ENCODE measurements at regions not wholly inside any gene's neighbourhood (a gene's known extent, or its start where the extent isn't known, plus 50 kb on each side); places are given as distances from the start of the nearest gene placed in this dataset.

- TF ChIP-seq, protein P1, sequence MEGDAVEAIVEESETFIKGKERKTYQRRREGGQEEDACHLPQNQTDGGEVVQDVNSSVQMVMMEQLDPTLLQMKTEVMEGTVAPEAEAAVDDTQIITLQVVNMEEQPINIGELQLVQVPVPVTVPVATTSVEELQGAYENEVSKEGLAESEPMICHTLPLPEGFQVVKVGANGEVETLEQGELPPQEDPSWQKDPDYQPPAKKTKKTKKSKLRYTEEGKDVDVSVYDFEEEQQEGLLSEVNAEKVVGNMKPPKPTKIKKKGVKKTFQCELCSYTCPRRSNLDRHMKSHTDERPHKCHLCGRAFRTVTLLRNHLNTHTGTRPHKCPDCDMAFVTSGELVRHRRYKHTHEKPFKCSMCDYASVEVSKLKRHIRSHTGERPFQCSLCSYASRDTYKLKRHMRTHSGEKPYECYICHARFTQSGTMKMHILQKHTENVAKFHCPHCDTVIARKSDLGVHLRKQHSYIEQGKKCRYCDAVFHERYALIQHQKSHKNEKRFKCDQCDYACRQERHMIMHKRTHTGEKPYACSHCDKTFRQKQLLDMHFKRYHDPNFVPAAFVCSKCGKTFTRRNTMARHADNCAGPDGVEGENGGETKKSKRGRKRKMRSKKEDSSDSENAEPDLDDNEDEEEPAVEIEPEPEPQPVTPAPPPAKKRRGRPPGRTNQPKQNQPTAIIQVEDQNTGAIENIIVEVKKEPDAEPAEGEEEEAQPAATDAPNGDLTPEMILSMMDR (IDR thresholded peaks at IDR 0.05; ENCODE audit: low read depth, low read length, missing input control), result no peak
- TF ChIP-seq TAF1 (conservative IDR thresholded peaks at IDR 0.05) (no peak), REST (IDR thresholded peaks at IDR 0.05) (no peak), ZBTB33 (IDR thresholded peaks at IDR 0.05) (no peak), RAD21 (IDR thresholded peaks at IDR 0.05) (no peak), FOXA1 (IDR thresholded peaks at IDR 0.05) (no peak), RXRA (IDR thresholded peaks at IDR 0.05) (no peak), GABPA (IDR thresholded peaks at IDR 0.05 in 1 of 2, conservative IDR thresholded peaks at IDR 0.05 in 1 of 2) (no peak), SP1 (IDR thresholded peaks at IDR 0.05) (no peak), YY1 (IDR thresholded peaks at IDR 0.05) (no peak)
- TF ChIP-seq, protein P2, sequence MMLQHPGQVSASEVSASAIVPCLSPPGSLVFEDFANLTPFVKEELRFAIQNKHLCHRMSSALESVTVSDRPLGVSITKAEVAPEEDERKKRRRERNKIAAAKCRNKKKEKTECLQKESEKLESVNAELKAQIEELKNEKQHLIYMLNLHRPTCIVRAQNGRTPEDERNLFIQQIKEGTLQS (IDR thresholded peaks at IDR 0.05), result no peak
Measured at GRCh38 chr3:87132801-87133200, 94.3 kb upstream of the CHMP2B start.
